OCI-LY7 (cell line): ENCODE measurements at regions not wholly inside any gene's neighbourhood (a gene's known extent, or its start where the extent isn't known, plus 50 kb on each side); places are given as distances from the start of the nearest gene placed in this dataset.

Experiments
- EZH2phosphoT487 ChIP-seq: fragments of 200-600 bp; sonication (generic); IDR thresholded peaks from 2 replicates; pipeline ENCODE4 v1.6.1; 2018; ENCODE audit warnings: low read depth, borderline replicate concordance, mild to moderate bottlenecking, mixed run types, antibody characterized with exemption, low read length, moderate library complexity, mixed read lengths
- TF ChIP-seq, protein P1 (sequence below): fragments of 200-600 bp; sonication (generic); conservative IDR thresholded peaks from 2 replicates; pipeline ENCODE4 v1.5.1; 2014; ENCODE audit warnings: mild to moderate bottlenecking, antibody characterized with exemption, low read length, moderate library complexity, mixed read lengths

DNA sequence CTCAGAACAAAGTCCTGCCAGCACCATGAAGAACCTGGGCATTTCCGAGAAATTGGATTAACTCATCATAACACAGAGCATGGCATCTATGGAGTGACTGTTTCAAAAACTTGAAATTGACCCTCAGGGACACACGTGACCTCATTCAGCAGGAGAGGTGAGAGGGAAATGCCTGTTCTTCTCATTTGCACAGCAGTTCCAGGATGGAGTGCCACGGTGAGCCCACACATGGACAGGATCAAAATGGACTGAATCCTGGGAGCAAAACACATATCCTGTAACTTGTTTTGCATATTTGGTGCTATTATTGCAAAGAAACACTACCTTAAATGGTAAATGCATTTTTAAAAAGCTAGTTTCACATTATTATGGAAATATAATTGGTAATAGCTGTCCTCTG, 256.1 kb upstream of the IRX2 start:
- TF ChIP-seq, protein P1, sequence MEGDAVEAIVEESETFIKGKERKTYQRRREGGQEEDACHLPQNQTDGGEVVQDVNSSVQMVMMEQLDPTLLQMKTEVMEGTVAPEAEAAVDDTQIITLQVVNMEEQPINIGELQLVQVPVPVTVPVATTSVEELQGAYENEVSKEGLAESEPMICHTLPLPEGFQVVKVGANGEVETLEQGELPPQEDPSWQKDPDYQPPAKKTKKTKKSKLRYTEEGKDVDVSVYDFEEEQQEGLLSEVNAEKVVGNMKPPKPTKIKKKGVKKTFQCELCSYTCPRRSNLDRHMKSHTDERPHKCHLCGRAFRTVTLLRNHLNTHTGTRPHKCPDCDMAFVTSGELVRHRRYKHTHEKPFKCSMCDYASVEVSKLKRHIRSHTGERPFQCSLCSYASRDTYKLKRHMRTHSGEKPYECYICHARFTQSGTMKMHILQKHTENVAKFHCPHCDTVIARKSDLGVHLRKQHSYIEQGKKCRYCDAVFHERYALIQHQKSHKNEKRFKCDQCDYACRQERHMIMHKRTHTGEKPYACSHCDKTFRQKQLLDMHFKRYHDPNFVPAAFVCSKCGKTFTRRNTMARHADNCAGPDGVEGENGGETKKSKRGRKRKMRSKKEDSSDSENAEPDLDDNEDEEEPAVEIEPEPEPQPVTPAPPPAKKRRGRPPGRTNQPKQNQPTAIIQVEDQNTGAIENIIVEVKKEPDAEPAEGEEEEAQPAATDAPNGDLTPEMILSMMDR, result no peak
- no peak for TF ChIP-seq EZH2phosphoT487
